ENCODE measurements at regions not wholly inside any gene's neighbourhood (a gene's known extent, or its start where the extent isn't known, plus 50 kb on each side); places are given as distances from the start of the nearest gene placed in this dataset.

GRCh38 chr17:33352526-33352925 is 59.4 kb upstream of the ASIC2 start:
- Histone ChIP-seq H3K36me3 (ENCODE audit: control insufficient read depth, insufficient read depth, low read length) (no peaks in the 10 kb centered on the region), H3K27me3 (ENCODE audit: control insufficient read depth, insufficient read depth, low read length) (no peaks in the 10 kb centered on the region), H3K9ac (ENCODE audit: low read depth, low read length) (no peak overlapping the region), H3K4me3 (ENCODE audit: low read depth, low read length) (no peak overlapping the region), H3K4me1 (ENCODE audit: control insufficient read depth, insufficient read depth, low read length) (no peaks in the 10 kb centered on the region), H3K9me3 (ENCODE audit: control insufficient read depth, insufficient read depth, low read length) (no peaks in the 10 kb centered on the region)

- no peak overlapping the region for H3K4me3 ChIP-seq (ENCODE audit: low read depth, low read length)
- no peak overlapping the region for H3K9ac ChIP-seq (ENCODE audit: low read depth, low read length)
- H3K27me3 ChIP-seq (ENCODE audit: control insufficient read depth, insufficient read depth, low read length), result no peaks in the 10 kb centered on the region
- no peaks in the 10 kb centered on the region for H3K4me1 ChIP-seq (ENCODE audit: control insufficient read depth, insufficient read depth, low read length)
- no peaks in the 10 kb centered on the region for H3K9me3 ChIP-seq (ENCODE audit: control insufficient read depth, insufficient read depth, low read length)
- H3K36me3 ChIP-seq (ENCODE audit: control insufficient read depth, insufficient read depth, low read length), result no peaks in the 10 kb centered on the region
Observed at GRCh38 chr17:33356266-33356665, 63.2 kb upstream of the ASIC2 start.

DNA sequence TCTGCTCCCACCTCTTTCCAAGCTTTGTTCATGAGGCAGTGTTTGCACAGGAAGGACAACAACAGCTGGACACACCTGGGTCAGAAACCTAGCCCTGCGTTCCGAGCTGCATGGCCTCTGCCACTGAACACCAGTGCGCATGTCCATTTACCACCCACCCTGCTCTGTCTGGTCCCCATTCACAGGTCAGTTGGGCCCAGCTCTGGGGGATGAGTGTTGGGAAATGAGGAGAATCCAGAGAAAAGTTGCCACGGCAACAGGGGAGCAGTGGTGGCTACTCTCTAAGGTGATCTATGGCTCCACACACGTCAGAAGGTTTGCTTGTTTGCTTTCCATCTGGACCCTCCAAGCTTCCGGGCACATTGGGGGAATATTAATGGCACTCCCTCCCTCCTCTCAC is 70.4 kb upstream of the ASIC2 start:
- H3K9me3 ChIP-seq (ENCODE audit: control insufficient read depth, insufficient read depth, low read length), result no peaks in the 10 kb centered on the region

GRCh38 chr17:33366960-33367359 is 73.9 kb upstream of the ASIC2 start:
- H3K36me3 ChIP-seq (ENCODE audit: control insufficient read depth, insufficient read depth, low read length), result no peaks in the 10 kb centered on the region
- H3K4me3 ChIP-seq (ENCODE audit: low read depth, low read length), result no peak overlapping the region
- peaks cover 15% of the 10 kb centered on the region for H3K4me1 ChIP-seq (ENCODE audit: control insufficient read depth, insufficient read depth, low read length)
- no peaks in the 10 kb centered on the region for H3K9me3 ChIP-seq (ENCODE audit: control insufficient read depth, insufficient read depth, low read length)
- H3K9ac ChIP-seq (ENCODE audit: low read depth, low read length), result no peak overlapping the region
- H3K27me3 ChIP-seq (ENCODE audit: control insufficient read depth, insufficient read depth, low read length), result peaks cover 4% of the 10 kb centered on the region

More for the DNA sequence above, 70.4 kb upstream of the ASIC2 start:
- H3K4me1 ChIP-seq (ENCODE audit: control insufficient read depth, insufficient read depth, low read length), result peaks cover 3% of the 10 kb centered on the region
- H3K9ac ChIP-seq (ENCODE audit: low read depth, low read length), result no peak overlapping the region
- H3K4me3 ChIP-seq (ENCODE audit: low read depth, low read length), result no peak overlapping the region
- H3K27me3 ChIP-seq (ENCODE audit: control insufficient read depth, insufficient read depth, low read length), result no peaks in the 10 kb centered on the region
- H3K36me3 ChIP-seq (ENCODE audit: control insufficient read depth, insufficient read depth, low read length), result no peaks in the 10 kb centered on the region

- peaks cover 4% of the 10 kb centered on the region for H3K27me3 ChIP-seq (ENCODE audit: control insufficient read depth, insufficient read depth, low read length)
- H3K9ac ChIP-seq (ENCODE audit: low read depth, low read length), result no peak overlapping the region
- H3K4me3 ChIP-seq (ENCODE audit: low read depth, low read length), result no peak overlapping the region
- peaks cover 12% of the 10 kb centered on the region for H3K4me1 ChIP-seq (ENCODE audit: control insufficient read depth, insufficient read depth, low read length)
- no peaks in the 10 kb centered on the region for H3K9me3 ChIP-seq (ENCODE audit: control insufficient read depth, insufficient read depth, low read length)
- H3K36me3 ChIP-seq (ENCODE audit: control insufficient read depth, insufficient read depth, low read length), result no peaks in the 10 kb centered on the region
Observed at GRCh38 chr17:33369149-33369548, 76.1 kb upstream of the ASIC2 start.

DNA sequence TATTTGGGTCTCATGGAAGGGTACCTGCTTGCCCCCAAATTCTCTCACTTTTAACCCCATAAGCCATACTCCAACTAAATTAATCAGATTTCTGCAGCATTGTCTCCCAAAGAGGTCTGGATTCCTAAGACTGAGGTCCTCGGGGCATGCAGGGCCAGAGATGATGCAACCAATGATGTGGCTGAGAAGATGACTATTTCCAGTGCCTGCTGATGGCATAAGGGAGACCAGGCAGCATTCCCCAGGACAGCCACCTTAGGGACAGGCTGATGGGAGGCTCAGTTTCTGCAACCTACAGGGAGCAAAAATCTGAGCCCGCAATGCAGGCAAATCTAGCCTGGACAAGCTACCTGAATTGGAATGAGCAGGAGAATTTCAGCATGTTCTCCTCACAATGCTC is 76.8 kb upstream of the ASIC2 start:
- H3K9ac ChIP-seq (ENCODE audit: low read depth, low read length), result no peak overlapping the region
- no peaks in the 10 kb centered on the region for H3K9me3 ChIP-seq (ENCODE audit: control insufficient read depth, insufficient read depth, low read length)
- no peak overlapping the region for H3K4me3 ChIP-seq (ENCODE audit: low read depth, low read length)
- no peaks in the 10 kb centered on the region for H3K36me3 ChIP-seq (ENCODE audit: control insufficient read depth, insufficient read depth, low read length)
- peaks cover 4% of the 10 kb centered on the region for H3K27me3 ChIP-seq (ENCODE audit: control insufficient read depth, insufficient read depth, low read length)
- H3K4me1 ChIP-seq (ENCODE audit: control insufficient read depth, insufficient read depth, low read length), result peaks cover 12% of the 10 kb centered on the region

- no peak overlapping the region for H3K4me3 ChIP-seq (ENCODE audit: low read depth, low read length)
Observed at GRCh38 chr17:33370401-33370800, 77.3 kb upstream of the ASIC2 start.

GRCh38 chr17:33371377-33371776 is 78.3 kb upstream of the ASIC2 start:
- peaks cover 4% of the 10 kb centered on the region for H3K27me3 ChIP-seq (ENCODE audit: control insufficient read depth, insufficient read depth, low read length)
- H3K4me1 ChIP-seq (ENCODE audit: control insufficient read depth, insufficient read depth, low read length), result peaks cover 12% of the 10 kb centered on the region
- H3K36me3 ChIP-seq (ENCODE audit: control insufficient read depth, insufficient read depth, low read length), result no peaks in the 10 kb centered on the region
- no peaks in the 10 kb centered on the region for H3K9me3 ChIP-seq (ENCODE audit: control insufficient read depth, insufficient read depth, low read length)
- no peak overlapping the region for H3K9ac ChIP-seq (ENCODE audit: low read depth, low read length)
- H3K4me3 ChIP-seq (ENCODE audit: low read depth, low read length), result no peak overlapping the region

More at GRCh38 chr17:33370401-33370800, 77.3 kb upstream of the ASIC2 start:
- Histone ChIP-seq H3K36me3 (ENCODE audit: control insufficient read depth, insufficient read depth, low read length) (no peaks in the 10 kb centered on the region), H3K9me3 (ENCODE audit: control insufficient read depth, insufficient read depth, low read length) (no peaks in the 10 kb centered on the region), H3K9ac (ENCODE audit: low read depth, low read length) (no peak overlapping the region), H3K4me1 (ENCODE audit: control insufficient read depth, insufficient read depth, low read length) (peaks cover 12% of the 10 kb centered on the region), H3K27me3 (ENCODE audit: control insufficient read depth, insufficient read depth, low read length) (peaks cover 4% of the 10 kb centered on the region)

- Histone ChIP-seq H3K4me3 (ENCODE audit: low read depth, low read length) (no peak overlapping the region), H3K27me3 (ENCODE audit: control insufficient read depth, insufficient read depth, low read length) (peaks cover 4% of the 10 kb centered on the region), H3K9ac (ENCODE audit: low read depth, low read length) (no peak overlapping the region), H3K36me3 (ENCODE audit: control insufficient read depth, insufficient read depth, low read length) (no peaks in the 10 kb centered on the region), H3K9me3 (ENCODE audit: control insufficient read depth, insufficient read depth, low read length) (no peaks in the 10 kb centered on the region), H3K4me1 (ENCODE audit: control insufficient read depth, insufficient read depth, low read length) (peaks cover 12% of the 10 kb centered on the region)
Observed at GRCh38 chr17:33373273-33373672, 80.2 kb upstream of the ASIC2 start.

GRCh38 chr17:33375103-33375502 is 82.0 kb upstream of the ASIC2 start:
- H3K27me3 ChIP-seq (ENCODE audit: control insufficient read depth, insufficient read depth, low read length), result no peaks in the 10 kb centered on the region
- no peaks in the 10 kb centered on the region for H3K36me3 ChIP-seq (ENCODE audit: control insufficient read depth, insufficient read depth, low read length)
- H3K4me1 ChIP-seq (ENCODE audit: control insufficient read depth, insufficient read depth, low read length), result peaks cover 4% of the 10 kb centered on the region
- no peak overlapping the region for H3K9ac ChIP-seq (ENCODE audit: low read depth, low read length)
- H3K4me3 ChIP-seq (ENCODE audit: low read depth, low read length), result no peak overlapping the region
- no peaks in the 10 kb centered on the region for H3K9me3 ChIP-seq (ENCODE audit: control insufficient read depth, insufficient read depth, low read length)

DNA sequence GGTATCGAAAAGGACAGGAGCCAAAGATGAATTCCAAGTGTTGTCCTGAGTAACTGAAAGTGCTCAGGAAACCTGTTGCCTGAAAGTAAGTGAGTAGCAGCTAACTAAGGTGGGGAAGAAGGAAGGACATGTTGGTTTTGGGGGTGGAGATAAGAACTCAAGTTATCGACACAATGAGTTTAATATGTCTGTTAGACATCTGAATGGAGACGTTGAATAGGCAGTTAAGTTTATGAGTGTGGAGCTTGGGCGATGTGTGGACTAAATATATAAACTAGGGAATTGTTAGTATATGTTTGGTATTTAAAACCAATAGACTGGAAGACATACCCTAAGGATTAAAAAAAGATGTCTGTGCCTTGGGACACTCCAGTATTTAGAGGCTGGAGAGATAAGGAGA is 82.7 kb upstream of the ASIC2 start:
- no peaks in the 10 kb centered on the region for H3K27me3 ChIP-seq (ENCODE audit: control insufficient read depth, insufficient read depth, low read length)
- H3K4me3 ChIP-seq (ENCODE audit: low read depth, low read length), result no peak overlapping the region
- H3K4me1 ChIP-seq (ENCODE audit: control insufficient read depth, insufficient read depth, low read length), result peaks cover 4% of the 10 kb centered on the region
- H3K9ac ChIP-seq (ENCODE audit: low read depth, low read length), result no peak overlapping the region
- no peaks in the 10 kb centered on the region for H3K36me3 ChIP-seq (ENCODE audit: control insufficient read depth, insufficient read depth, low read length)
- H3K9me3 ChIP-seq (ENCODE audit: control insufficient read depth, insufficient read depth, low read length), result no peaks in the 10 kb centered on the region

DNA sequence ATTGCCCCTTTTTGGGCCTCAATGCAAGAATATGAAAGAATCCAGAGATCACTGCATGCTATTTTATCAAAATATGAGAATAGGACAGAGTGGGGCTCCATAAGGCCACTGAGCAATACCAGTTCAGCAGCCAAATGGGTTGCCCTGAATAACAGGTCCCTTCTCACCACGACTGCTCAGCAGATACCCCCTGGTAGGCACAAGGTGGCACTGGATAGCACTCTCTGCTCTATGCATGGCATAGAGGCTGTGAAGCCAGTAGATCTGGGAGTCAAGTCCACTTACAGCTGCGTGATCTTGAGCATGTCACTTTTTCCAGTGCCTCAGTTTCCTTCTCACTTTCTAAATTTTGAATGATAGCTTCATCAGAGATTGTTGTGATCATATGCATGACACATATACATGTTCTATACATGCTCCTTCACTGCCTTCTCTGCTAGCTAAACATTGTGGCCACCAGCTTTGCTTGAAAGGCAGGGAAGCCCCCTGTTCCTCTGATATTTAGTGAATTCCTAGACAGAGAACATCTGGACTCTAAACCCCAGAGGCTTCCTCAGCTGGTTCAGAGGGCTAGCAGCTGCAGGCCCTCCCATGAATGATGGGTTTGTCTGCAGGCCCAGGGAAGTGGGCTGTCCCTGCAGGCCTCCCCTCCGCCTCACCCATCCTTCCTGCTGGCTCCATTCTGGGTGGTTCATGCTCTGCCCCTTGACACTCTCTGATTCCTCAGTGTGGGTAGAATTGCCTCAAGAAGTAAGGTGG is 84.9 kb upstream of the ASIC2 start:
- Histone ChIP-seq H3K9me3 (ENCODE audit: control insufficient read depth, insufficient read depth, low read length) (no peaks in the 10 kb centered on the region), H3K36me3 (ENCODE audit: control insufficient read depth, insufficient read depth, low read length) (no peaks in the 10 kb centered on the region), H3K4me1 (ENCODE audit: control insufficient read depth, insufficient read depth, low read length) (peaks cover 10% of the 10 kb centered on the region), H3K9ac (ENCODE audit: low read depth, low read length) (no peak overlapping the region), H3K27me3 (ENCODE audit: control insufficient read depth, insufficient read depth, low read length) (no peaks in the 10 kb centered on the region), H3K4me3 (ENCODE audit: low read depth, low read length) (no peak overlapping the region)
